Sciatic nerve (tissue), 2 donors: ENCODE measurements at regions not wholly inside any gene's neighbourhood (a gene's known extent, or its start where the extent isn't known, plus 50 kb on each side); places are given as distances from the start of the nearest gene placed in this dataset.

Experiments
- ATAC-seq: fragments of 200-7000 bp; cut with Tn5 transposase; one replicate; pipeline ENCODE4 v1.9.1; 2020; ENCODE audit warnings: mild to moderate bottlenecking, moderate library complexity
- DNase-seq: peaks from one replicate; pipeline ENCODE4 v3.0.0-alpha.2; 2020; ENCODE audit warnings: low spot score
- intact Hi-C: fragments of 100-400 bp; cut with DNase I; formaldehyde crosslinking; loops from one replicate; pipeline ENCODE4 v1.14.2; 2022
- donor health status: DM: no; HTN: no; CAD: no.
- donor health status: DM: no; HTN: no; CAD: no.

GRCh38 chr7:106957766-106958165, 86.7 kb upstream of the PRKAR2B start:
- peak; percentile 78 for ATAC-seq
- DNase-seq, result no peak
- intact Hi-C loops, result no loop called here

- intact Hi-C loops, result no loop called here
- no peak for DNase-seq
Observed at GRCh38 chr7:106959753-106960152, 84.8 kb upstream of the PRKAR2B start.

GRCh38 chr7:106962751-106963150, 81.8 kb upstream of the PRKAR2B start:
- intact Hi-C loops, result no loop called here
- DNase-seq (no peak), ATAC-seq (no peak)

More at GRCh38 chr7:106959753-106960152, 84.8 kb upstream of the PRKAR2B start:
- no peak for ATAC-seq

- DNase-seq (no peak), ATAC-seq (no peak)
- intact Hi-C loops, result no loop called here
Observed at GRCh38 chr7:106964466-106964865, 80.0 kb upstream of the PRKAR2B start.

GRCh38 chr7:106965108-106965507, 79.4 kb upstream of the PRKAR2B start:
- no peak for ATAC-seq
- no peak for DNase-seq
- intact Hi-C loops, result no loop called here

- ATAC-seq (no peak), DNase-seq (no peak)
- intact Hi-C loops, result no loop called here
Observed at GRCh38 chr7:106966121-106966520, 78.4 kb upstream of the PRKAR2B start.

- ATAC-seq, result no peak
- intact Hi-C loops, result no loop called here
- no peak for DNase-seq
Observed at GRCh38 chr7:106968160-106968559, 76.3 kb upstream of the PRKAR2B start.

GRCh38 chr7:106978425-106979420, 65.8 kb upstream of the PRKAR2B start:
- intact Hi-C loops, result no loop called here
- DNase-seq, result no peak
- no peak for ATAC-seq

GRCh38 chr7:106979551-106980357, 64.8 kb upstream of the PRKAR2B start:
- ATAC-seq (peak; percentile 84), DNase-seq (no peak)

GRCh38 chr7:106980358-106980685, 64.2 kb upstream of the PRKAR2B start:
- no peak for DNase-seq
- intact Hi-C loops, result no loop called here
- ATAC-seq, result no peak

More at GRCh38 chr7:106979551-106980357, 64.8 kb upstream of the PRKAR2B start:
- intact Hi-C loops, result no loop called here

GRCh38 chr7:106982415-106982814, 62.1 kb upstream of the PRKAR2B start:
- ATAC-seq (no peak), DNase-seq (no peak)
- intact Hi-C loops, result no loop called here

GRCh38 chr7:106984034-106984433, 60.5 kb upstream of the PRKAR2B start:
- DNase-seq, result no peak
- intact Hi-C loops, result no loop called here
- ATAC-seq, result no peak

GRCh38 chr7:106986450-106986977, 58.0 kb upstream of the PRKAR2B start:
- intact Hi-C loops, result no loop called here
- ATAC-seq (no peak), DNase-seq (no peak)

- ATAC-seq, result peak; percentile 49
- no peak for DNase-seq
- intact Hi-C loops, result no loop called here
Observed at GRCh38 chr7:106987777-106988176, 56.7 kb upstream of the PRKAR2B start.

- ATAC-seq, result no peak
- intact Hi-C loops, result no loop called here
Observed at GRCh38 chr7:106992511-106992910, 52.0 kb upstream of the PRKAR2B start.

More at GRCh38 chr7:106992511-106992910, 52.0 kb upstream of the PRKAR2B start:
- no peak for DNase-seq
